GM21360 (cell line): ENCODE measurements at regions not wholly inside any gene's neighbourhood (a gene's known extent, or its start where the extent isn't known, plus 50 kb on each side); places are given as distances from the start of the nearest gene placed in this dataset.

Source experiments
- ATAC-seq: cut with Tn5 transposase; IDR thresholded peaks from one replicate; pipeline ENCODE4 v1.9.1; 2021; ENCODE audit warnings: mild to moderate bottlenecking, moderate library complexity; ENCODE audit not compliant: unreplicated experiment

DNA sequence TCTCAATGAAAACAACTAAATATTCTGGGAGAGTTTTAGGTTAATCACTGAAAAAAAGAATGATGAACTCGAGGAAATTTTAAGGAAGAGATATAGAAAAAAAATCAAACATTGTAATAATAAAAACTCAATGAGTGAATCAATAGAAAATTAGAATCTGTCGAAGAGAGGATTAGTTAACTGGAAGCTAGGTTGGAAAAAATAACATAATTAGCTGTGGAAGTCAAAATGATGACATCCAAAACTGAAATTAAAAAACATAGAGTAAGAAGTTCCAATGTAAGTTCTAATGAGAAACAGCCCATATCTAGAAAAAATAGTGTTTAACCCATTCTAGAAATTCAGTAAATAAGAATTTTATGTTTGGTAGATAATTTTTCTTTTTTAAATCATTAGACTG is 299.3 kb upstream of the RARB start:
- no peak for ATAC-seq

DNA sequence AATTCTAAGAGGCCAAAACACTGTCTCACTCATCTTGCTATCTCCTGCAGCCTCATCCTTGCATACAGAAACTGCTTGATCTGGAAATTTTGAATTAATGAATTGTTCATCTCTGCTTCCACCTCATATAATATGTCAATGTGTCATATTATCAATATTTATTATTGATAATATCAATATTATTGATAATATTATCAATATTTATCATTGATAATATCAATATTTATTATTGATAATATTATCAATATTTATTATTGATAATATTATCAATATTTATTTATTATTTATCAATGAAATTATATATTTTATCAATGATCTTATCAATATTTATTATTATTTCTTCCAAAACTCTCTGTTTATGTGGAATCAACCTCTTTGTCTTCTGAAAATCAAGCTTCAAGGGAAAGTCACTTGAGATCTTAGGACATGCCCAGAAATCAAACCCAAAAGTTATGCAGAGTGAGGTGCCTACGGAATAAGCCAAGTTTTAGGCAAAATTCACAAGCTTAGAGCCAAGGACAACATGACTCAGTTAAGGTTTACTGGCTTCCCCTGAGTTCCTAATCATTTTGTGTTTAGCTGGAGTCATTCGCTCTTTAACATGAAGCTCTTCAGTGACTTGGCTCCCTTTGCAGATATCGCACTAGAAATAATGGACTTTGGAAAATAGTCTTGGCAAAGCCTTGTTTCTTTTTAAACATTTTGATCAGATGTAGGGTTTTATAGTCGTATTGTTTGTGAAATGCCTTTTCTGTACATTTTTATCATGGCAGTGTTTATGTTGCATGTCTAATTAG is 297.1 kb upstream of the RARB start:
- no peak for ATAC-seq

DNA sequence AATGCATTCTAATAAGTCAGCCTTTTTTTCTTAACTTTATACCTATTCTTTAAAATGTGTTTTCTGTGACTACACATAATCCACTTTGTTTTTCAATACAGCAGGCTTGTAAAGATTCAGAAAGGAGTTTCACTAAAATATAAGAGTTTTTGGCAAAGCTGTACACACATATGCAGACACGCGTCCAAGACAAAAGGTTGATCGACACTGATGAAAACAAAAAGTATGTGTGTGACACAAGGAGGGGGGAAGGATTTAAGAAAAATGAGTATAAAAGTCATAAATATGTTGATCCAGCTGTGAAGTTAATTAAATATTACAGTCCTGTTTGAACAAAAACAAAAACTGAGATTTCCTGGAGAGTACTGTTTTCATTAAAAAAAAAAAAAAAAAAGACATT is 294.5 kb upstream of the RARB start:
- no peak for ATAC-seq

DNA sequence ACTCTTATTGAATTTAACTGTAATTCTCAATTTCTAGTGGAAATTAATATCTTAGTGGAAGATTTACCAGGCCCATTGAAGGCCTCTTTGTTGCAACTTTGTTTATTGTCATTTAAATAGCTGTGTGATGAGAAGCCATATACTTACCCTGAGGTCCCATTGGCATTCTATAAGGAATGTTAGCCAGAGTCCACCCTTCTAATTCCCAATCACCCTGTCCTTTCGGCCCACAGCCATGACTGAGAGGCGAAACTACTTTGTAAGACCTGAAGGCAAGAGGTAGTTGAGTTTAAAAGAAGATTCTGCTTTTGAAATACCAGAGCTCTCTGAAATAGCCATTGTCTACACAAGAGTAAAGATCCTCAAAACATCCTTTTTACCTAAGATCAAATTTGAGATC is 290.5 kb upstream of the RARB start:
- ATAC-seq, result no peak

DNA sequence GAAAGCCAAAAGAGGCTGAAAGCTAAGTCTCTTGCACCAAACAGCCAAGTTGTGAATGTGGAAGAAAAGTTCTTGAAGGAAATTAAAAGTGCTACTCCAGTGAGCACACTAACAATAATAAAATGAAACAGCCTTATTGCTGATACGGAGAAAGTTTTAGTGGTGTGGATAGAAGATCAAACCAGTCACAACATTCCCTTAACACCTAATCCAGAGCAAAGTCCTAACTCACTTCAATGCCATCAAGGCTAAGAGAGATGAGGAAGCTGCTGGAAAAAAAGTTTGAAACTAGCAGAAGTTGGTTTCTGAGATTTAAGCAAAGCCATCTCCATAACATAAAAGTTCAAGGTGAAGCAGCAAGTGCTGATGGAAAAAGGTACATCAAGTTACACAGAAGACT is 288.8 kb upstream of the RARB start:
- no peak for ATAC-seq

DNA sequence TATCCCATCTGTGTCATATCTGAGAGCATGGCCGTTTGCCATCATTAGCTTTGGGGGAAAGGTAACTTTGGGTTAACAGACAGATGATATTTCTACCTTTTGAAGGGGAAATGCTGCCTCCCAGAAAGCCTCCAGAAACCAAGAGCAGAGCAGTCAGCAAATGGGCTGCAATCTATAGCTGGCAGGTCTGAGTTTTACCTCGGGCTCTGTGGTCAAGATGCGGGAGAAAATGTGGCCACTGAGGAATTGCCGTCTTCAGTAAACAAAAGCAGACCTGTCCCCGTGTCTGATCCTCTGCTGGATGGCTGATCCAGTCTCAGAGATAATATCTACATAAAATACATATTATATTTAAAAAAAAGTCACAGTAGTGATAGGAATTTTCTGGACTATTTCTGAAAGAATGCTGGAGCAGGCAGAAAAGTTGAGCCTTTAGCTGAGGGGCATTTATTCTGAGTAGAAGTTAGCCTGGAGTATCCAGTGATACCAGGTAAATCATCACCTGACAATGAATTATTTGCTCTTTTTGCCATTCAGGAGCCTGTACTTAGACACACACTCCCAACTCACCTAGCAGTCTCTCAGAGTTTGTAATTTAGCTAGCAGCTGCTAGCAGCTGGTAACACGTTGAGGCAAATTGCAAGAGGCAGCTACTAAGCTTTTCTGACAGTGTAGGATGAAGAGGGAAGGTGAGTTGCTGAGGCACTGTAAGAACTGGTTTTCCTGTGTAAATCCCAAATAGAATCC is 285.3 kb upstream of the RARB start:
- no peak for ATAC-seq

DNA sequence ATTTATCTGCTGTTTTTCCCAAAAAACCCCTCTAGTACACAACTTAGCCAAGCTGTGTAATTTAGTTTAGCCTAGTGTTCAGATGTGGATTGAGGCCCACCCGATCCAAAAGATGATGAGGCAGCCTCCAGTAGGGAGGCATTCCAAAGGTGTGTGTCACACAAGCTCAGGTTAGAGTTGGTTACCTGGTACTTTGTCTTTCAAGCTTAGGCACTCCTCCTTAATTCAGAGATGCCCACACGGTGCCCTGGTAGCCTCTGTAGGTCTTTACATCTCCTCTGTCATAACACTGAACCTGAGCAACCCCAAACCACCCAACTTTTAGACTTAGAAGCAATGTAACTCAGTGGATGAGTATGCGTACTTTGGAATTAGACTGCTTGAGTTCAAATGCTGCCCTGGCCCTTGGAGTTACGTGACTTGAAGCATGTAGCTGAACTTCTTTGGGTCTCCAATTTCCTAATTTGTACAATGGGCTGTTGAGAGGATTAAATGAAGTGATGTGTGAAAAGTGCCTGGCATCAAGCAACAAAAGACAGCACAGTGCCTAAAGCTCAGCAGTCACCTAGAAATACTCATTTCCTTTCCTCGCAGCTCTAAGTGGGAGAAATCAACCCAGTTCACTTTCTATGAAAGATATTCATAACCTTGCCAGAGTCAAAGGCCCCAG is 284.6 kb upstream of the RARB start:
- no peak for ATAC-seq

DNA sequence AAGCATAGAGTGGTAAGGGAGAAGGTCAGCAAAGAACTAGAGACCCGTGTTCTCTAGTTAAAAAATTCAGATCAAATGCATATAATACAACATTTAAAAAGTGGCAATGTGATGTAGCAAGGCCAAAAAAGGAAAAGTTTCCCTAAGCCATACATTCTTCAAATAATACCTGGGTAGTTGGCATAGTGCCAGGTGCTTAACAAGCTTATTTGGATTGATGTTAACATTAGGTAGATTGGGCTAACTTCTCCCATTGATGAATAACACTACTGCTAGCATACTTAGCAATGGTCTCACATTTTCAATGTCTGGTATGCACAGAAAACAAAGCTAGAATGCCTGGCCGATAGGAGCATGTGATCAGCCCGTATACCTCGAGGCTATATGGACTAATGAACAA is 283.6 kb upstream of the RARB start:
- no peak for ATAC-seq

DNA sequence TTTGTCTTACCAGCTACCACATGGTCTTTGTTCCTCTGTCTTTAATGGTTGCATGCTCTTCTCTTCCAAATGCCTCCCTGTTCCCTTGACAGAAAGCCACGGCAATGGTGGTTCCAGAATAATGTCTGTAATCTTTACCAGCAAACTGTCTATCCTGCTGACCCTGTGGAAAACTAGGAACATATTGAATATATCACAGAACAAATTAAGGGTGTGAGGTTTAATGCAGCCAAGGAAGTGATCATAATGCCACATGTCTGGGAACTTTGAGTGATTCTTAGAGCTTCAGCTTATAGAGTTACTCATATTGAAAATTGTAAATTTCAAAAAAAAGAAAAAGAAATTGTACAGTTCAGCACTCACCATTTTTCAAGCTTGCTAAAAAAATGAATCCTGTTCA is 282.9 kb upstream of the RARB start:
- no peak for ATAC-seq

DNA sequence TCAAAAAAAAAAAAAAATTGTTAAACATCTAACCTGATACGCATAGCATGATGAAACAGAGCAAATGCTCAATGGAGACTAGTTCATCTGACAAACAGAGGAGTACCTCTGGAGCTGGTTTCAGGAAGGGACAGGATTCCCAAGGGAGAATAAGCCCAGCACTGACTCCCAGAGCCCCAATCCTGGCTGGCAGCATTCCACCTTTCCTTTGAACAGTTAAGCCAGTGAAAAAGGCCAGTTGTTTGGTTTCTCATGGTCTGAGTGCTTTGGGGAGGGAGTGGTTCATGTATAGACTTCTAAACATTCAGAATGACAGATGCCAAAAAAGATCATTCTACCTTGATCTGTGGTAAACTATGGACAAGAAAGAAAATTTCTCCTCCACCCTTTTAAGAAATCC is 277.9 kb upstream of the RARB start:
- ATAC-seq, result no peak

DNA sequence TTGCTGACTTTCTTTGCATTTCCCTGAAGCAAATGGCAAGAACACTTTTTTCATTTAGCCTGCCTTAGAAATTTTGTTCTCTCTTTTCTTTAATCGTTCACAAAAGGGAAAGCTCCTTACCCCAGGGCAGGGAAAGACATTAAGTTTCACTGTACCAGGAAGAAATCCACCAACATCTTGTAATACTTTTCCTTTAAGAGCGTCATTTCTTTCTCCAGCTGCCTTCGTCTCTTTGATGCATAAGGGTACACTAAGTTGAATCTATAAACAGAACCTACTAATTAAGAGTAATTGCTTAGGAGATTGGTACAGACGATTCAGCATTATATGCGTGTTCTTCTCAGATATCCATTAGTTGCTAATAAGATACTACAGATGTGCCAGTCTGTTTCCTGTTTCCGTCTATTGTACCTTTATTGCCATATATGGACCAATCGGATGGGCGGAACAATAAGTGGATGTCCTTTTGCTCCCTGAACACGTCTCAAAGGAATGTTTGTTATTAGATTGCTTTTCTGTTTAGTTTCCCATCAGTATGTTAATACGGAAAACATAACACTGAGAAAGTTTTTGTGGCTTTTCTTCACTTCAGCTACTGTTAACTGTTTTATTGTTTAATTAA is 276.7 kb upstream of the RARB start:
- ATAC-seq, result no peak

DNA sequence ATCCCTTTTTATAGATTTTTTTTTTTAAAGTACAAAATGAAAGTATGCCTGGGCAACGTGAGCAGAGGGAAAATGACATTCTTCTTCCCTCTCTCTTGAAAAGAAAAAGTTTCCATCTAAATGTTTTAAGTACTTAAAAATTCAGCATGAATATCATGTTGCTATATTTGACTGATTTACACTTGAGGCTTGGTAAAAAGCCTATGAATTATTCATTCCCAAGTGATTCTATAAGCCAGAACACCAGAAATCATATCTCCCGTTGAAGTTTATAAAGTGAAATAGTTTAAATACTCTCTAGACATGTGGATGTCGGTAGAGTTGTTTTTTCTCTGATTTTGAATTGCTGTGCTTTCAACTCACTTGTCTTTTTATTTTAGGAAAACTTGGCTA is 276.2 kb upstream of the RARB start:
- no peak for ATAC-seq

DNA sequence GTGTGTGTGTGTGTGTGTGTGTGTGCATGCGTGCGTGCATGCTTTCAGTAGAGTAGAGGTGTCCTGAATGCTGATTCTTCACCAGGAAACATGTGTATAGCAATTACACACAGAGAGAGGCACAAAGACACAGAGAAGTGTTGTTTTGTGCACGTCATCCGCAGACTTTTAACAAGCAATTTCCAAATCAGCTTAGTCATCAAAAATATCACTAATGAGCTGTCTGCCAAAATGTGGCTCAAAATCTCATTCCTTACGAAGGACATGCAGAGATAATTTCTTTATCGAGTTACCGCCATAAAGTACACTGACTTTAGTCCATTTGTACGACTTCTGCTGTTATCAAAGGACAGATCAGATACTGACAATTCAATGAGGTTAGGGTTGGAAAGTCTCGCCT is 274.9 kb upstream of the RARB start:
- no peak for ATAC-seq

DNA sequence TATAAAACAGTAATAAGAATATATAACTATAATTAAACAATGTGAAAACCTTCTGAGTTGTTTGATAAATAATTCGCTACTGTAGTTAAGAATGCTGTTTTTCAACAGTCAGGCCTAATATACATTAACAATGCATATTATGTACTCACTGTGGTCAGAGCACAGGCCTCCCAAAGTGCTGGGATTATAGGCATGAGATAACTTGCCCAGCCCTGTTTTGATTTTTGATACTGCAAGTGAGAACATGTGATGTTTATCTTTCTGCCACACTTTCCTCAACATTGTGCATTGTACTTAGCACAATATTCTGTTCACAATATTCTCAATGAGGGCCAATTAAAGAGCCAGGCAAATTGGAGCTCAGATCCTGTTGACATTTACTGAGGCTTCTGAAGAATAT is 274.5 kb upstream of the RARB start:
- ATAC-seq, result no peak

DNA sequence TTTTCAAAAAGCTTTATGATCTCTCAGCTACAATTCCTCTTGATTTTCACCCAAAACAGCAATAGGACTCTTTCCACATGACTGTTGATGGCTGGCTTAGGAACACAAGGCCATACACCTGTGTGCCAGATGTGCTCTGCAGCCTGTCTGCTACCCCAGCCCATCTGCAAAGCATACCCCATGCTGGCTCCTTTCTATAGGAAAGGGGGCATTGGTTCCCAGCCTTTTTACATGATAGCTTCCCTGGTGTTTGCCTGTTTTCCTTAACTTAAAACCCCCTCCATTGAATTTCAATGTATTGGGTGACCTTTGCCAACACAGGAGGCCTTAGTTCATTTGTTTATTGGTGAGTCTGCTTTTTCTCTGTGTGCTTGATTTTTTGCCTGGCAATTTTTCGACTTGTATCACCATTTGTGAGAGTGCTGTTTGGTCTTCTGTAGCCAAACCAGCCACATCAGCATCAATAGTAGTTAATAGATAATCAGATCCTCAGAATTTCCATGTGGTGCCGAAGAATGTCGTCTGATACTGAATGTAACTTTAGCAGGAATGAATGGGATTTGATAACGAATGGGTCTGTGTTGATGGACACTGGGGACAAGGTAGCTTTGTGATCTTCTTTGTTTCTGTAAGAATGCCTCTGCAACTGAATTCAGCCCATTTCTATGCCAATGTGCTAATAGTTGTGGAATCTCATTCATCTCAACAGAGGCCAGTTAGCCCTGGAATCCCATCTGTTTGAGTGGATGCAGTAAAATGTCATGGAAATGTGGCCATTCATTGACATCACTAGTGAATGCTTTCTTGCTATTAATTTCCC is 272.2 kb upstream of the RARB start:
- ATAC-seq, result no peak

DNA sequence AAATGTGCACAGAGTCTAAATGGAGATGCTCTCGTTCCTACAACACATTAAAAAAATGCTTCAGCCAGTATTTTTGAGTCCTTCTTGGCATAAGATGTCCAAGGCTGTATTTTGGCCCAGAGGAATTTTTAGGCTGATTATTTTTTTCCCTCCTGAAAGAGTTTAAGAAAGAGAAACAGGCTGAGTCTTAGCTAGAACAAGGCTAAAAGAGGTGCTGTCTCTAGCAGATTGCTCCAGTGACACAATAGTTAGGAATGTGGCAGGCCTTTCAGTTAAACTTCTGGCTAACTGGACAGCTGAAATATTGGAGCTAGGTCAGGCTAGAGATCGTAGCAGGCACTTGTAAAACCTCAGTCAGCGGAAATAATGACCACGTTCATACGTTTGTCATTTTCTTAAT is 271.4 kb upstream of the RARB start:
- no peak for ATAC-seq

DNA sequence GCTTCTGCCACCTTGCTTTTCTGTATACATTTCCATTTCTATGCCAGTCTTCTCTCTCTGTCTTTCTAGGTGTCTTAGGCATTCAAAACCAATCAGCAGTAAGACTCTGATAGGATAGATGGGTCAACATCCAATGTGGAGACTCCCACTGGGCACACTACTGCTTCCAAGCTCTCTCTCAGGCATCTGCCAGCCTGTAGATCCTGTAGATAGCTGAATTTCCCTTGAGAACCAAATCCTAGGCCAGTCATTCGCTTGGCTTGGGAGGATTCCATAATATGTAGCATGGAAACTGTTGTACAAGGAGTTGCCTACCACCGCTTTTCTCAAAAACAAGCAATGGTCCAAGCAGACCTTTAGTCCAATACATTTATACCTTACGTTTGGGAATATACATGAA is 262.8 kb upstream of the RARB start:
- no peak for ATAC-seq

DNA sequence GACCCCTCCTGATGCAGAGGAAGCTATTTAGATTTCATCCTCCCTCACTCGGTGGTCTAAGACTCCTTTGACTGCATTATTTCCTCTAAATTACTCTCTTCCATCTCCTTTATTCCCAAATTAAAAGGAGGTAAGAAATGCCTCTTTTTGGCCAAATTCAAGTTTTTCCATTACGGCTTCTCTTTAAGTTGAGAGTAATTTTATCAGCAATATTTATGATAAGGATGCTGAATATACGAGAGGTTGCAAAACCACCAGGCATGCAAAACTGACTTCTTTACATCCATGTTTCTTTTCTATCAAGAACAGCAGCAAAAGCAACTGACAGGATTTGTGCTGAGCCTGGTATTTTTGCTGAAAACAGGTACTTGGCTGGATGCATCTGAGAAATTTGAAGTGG is 262.0 kb upstream of the RARB start:
- ATAC-seq, result no peak

DNA sequence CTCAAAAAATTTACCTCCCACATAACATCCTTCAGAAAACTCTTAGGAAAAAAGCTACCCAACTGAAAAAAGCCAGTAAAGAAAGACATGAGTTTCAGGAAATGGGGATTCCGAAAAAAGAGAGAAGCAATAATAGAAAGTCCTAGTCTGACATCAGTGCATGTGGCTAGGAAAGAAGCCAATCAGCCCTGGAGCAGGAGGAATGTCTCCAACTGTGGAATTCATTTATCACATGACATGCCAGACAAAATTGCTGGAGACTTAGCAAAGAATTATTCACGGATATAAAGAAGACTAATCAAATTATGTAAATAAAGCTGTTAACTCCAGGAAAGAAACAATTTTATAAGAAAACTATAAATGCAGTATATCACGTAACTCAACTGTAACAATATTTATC is 258.9 kb upstream of the RARB start:
- ATAC-seq, result no peak

DNA sequence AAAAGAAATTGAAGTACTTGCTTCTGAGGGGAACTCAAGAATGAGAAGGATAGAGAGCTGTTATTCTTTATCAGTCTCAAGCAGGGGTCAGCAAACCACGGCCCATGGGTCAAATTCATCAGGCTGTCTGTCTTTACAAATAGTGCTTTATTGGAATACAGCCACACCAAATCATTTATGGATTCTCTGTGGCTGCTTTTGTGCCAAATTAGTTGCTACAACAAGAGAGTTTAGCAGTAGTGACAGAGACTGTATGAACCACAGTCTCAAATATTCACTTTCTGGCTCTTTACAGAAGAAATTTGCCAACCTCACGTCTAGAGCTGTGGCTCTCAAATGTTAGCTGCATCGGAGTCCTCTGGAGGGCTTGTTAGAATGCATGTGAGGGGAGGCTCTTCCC is 258.0 kb upstream of the RARB start:
- no peak for ATAC-seq
